ENCODE measurements at regions not wholly inside any gene's neighbourhood (a gene's known extent, or its start where the extent isn't known, plus 50 kb on each side); places are given as distances from the start of the nearest gene placed in this dataset.

DNA sequence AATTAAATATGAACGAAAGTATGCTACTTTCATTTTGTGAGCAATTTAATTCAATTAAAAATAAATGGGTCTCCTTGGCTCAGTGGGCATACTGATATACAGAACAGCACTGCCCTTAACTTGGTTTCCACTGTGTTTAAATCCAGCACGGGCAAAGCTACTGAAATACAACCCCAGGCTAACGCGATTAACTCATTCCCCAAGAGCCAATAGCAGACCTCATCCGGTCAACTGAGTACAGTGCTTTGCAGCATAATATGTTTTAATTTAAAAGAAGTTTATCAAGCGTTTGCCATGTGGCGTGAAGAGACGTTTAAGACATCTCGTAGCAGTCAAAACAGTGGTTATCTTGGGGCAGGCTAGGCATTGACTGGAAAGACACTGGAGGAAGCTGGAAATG is 118.6 kb downstream of the PROX1 start:
- TF ChIP-seq POLR2AphosphoS5 (IDR thresholded peaks at IDR 0.05; ENCODE audit: low read depth) (no peak), ZNF331 (CRISPR knock-in tag; IDR thresholded peaks at IDR 0.05; ENCODE audit: low read depth) (no peak), JUNB (IDR thresholded peaks at IDR 0.05; ENCODE audit: unreplicated experiment) (no peak), CREB1 (CRISPR knock-in tag; IDR thresholded peaks at IDR 0.05; ENCODE audit: low read depth) (no peak), EZH2 (IDR thresholded peaks at IDR 0.05; ENCODE audit: low read depth, unreplicated experiment) (no peak), ZNF114 (CRISPR knock-in tag; IDR thresholded peaks at IDR 0.05) (no peak)
- TF ChIP-seq, protein P1, sequence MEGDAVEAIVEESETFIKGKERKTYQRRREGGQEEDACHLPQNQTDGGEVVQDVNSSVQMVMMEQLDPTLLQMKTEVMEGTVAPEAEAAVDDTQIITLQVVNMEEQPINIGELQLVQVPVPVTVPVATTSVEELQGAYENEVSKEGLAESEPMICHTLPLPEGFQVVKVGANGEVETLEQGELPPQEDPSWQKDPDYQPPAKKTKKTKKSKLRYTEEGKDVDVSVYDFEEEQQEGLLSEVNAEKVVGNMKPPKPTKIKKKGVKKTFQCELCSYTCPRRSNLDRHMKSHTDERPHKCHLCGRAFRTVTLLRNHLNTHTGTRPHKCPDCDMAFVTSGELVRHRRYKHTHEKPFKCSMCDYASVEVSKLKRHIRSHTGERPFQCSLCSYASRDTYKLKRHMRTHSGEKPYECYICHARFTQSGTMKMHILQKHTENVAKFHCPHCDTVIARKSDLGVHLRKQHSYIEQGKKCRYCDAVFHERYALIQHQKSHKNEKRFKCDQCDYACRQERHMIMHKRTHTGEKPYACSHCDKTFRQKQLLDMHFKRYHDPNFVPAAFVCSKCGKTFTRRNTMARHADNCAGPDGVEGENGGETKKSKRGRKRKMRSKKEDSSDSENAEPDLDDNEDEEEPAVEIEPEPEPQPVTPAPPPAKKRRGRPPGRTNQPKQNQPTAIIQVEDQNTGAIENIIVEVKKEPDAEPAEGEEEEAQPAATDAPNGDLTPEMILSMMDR (conservative IDR thresholded peaks at IDR 0.05; ENCODE audit: low read depth in 2 of 2), result no peak

Data from GM23338 (cell line).